ENCODE measurements at regions not wholly inside any gene's neighbourhood (a gene's known extent, or its start where the extent isn't known, plus 50 kb on each side); places are given as distances from the start of the nearest gene placed in this dataset.

GRCh38 chr14:46051796-46052195 is 599.8 kb downstream of the RPL10L start:
- TF ChIP-seq CTCF (conservative IDR thresholded peaks at IDR 0.05; ENCODE audit: low read depth, low read length) (no peak), EZH2 (IDR thresholded peaks at IDR 0.05; ENCODE audit: borderline replicate concordance, low read depth, low read length, poor library complexity, severe bottlenecking) (no peak)

All from A673 (cell line).